ENCODE measurements at regions not wholly inside any gene's neighbourhood (a gene's known extent, or its start where the extent isn't known, plus 50 kb on each side); places are given as distances from the start of the nearest gene placed in this dataset.
A peak's percentile ranks its signal among the peaks of the same experiment; 100 is the strongest.

- H3K27ac ChIP-seq (ENCODE audit: low read length): no peak overlapping the region
- H3K4me2 ChIP-seq (ENCODE audit: insufficient read depth, low read length): no peak overlapping the region
- H4K20me1 ChIP-seq (ENCODE audit: insufficient read depth, low read length): no peaks in the 10 kb centered on the region
- H3K4me1 ChIP-seq (ENCODE audit: insufficient read depth, low read length): peaks cover 11% of the 10 kb centered on the region
- no peaks in the 10 kb centered on the region for H3K79me2 ChIP-seq (ENCODE audit: insufficient read depth, low read length)
- H3K27me3 ChIP-seq (ENCODE audit: insufficient read depth, low read length, poor library complexity): no peaks in the 10 kb centered on the region
- ATAC-seq (ENCODE audit: insufficient read depth, low read depth) (no peak), DNase-seq (no peak)
- TF ChIP-seq EZH2 (IDR thresholded peaks at IDR 0.05; ENCODE audit: borderline replicate concordance, low read depth, low read length, severe bottlenecking): no peak
- no peak for TF ChIP-seq CTCF (IDR thresholded peaks at IDR 0.05; ENCODE audit: borderline replicate concordance, extremely low read depth, low read length, poor library complexity, severe bottlenecking)
- H2AFZ ChIP-seq (ENCODE audit: low read depth, low read length): no peak overlapping the region
- no peaks in the 10 kb centered on the region for H3K36me3 ChIP-seq (ENCODE audit: insufficient read depth, low read length)
- no peak overlapping the region for H3K4me3 ChIP-seq (ENCODE audit: low read depth in 1 of 2, low read length in 2 of 2)
- no peak overlapping the region for H3K9ac ChIP-seq (ENCODE audit: low read depth, low read length)
- no peaks in the 10 kb centered on the region for H3K9me3 ChIP-seq (ENCODE audit: insufficient read depth, low read length, severe bottlenecking)
Measured at GRCh38 chr3:118208642-118209041, 826.0 kb downstream of the IGSF11 start.

- no peaks in the 10 kb centered on the region for H3K27me3 ChIP-seq (ENCODE audit: insufficient read depth, low read length, poor library complexity)
- no peaks in the 10 kb centered on the region for H3K9me3 ChIP-seq (ENCODE audit: insufficient read depth, low read length, severe bottlenecking)
- peak; percentile 19 for DNase-seq
- TF ChIP-seq CTCF (IDR thresholded peaks at IDR 0.05; ENCODE audit: borderline replicate concordance, extremely low read depth, low read length, poor library complexity, severe bottlenecking) (no peak), EZH2 (IDR thresholded peaks at IDR 0.05; ENCODE audit: borderline replicate concordance, low read depth, low read length, severe bottlenecking) (no peak)
- H3K4me3 ChIP-seq (ENCODE audit: low read depth in 1 of 2, low read length in 2 of 2): no peak overlapping the region
- H3K36me3 ChIP-seq (ENCODE audit: insufficient read depth, low read length): no peaks in the 10 kb centered on the region
- H3K4me2 ChIP-seq (ENCODE audit: insufficient read depth, low read length): no peak overlapping the region
- ATAC-seq (ENCODE audit: insufficient read depth, low read depth): peak; percentile 96
- H3K4me1 ChIP-seq (ENCODE audit: insufficient read depth, low read length): peaks cover 26% of the 10 kb centered on the region
- H2AFZ ChIP-seq (ENCODE audit: low read depth, low read length): no peak overlapping the region
- 0 out of 2 replicates have a peak overlapping the region, but pooled peaks have one; percentile 10 for H3K27ac ChIP-seq (ENCODE audit: low read length)
- H3K9ac ChIP-seq (ENCODE audit: low read depth, low read length): no peak overlapping the region
- H4K20me1 ChIP-seq (ENCODE audit: insufficient read depth, low read length): no peaks in the 10 kb centered on the region
- H3K79me2 ChIP-seq (ENCODE audit: insufficient read depth, low read length): no peaks in the 10 kb centered on the region
Measured at GRCh38 chr3:118213892-118214291, 820.8 kb downstream of the IGSF11 start.

- Histone ChIP-seq H2AFZ (ENCODE audit: low read depth, low read length) (no peak overlapping the region; the same call in 1 of the 2 replicates), H3K36me3 (ENCODE audit: insufficient read depth, low read length) (no peaks in the 10 kb centered on the region), H3K4me3 (ENCODE audit: low read depth in 1 of 2, low read length in 2 of 2) (no peak overlapping the region), H3K27ac (ENCODE audit: low read length) (no peak overlapping the region), H3K9me3 (ENCODE audit: insufficient read depth, low read length, severe bottlenecking) (no peaks in the 10 kb centered on the region), H3K4me1 (ENCODE audit: insufficient read depth, low read length) (no peaks in the 10 kb centered on the region), H3K79me2 (ENCODE audit: insufficient read depth, low read length) (no peaks in the 10 kb centered on the region), H3K4me2 (ENCODE audit: insufficient read depth, low read length) (no peak overlapping the region), H4K20me1 (ENCODE audit: insufficient read depth, low read length) (no peaks in the 10 kb centered on the region), H3K9ac (ENCODE audit: low read depth, low read length) (no peak overlapping the region), H3K27me3 (ENCODE audit: insufficient read depth, low read length, poor library complexity) (no peaks in the 10 kb centered on the region)
- no peak for DNase-seq
- no peak for ATAC-seq (ENCODE audit: insufficient read depth, low read depth)
- TF ChIP-seq CTCF (IDR thresholded peaks at IDR 0.05; ENCODE audit: borderline replicate concordance, extremely low read depth, low read length, poor library complexity, severe bottlenecking) (no peak), EZH2 (IDR thresholded peaks at IDR 0.05; ENCODE audit: borderline replicate concordance, low read depth, low read length, severe bottlenecking) (no peak)
Measured at GRCh38 chr3:118226206-118226605, 808.4 kb downstream of the IGSF11 start.

GRCh38 chr3:118227191-118227590 lies 807.5 kb downstream of the IGSF11 start:
- Histone ChIP-seq H3K27ac (ENCODE audit: low read length) (no peak overlapping the region), H3K79me2 (ENCODE audit: insufficient read depth, low read length) (no peaks in the 10 kb centered on the region), H3K9ac (ENCODE audit: low read depth, low read length) (no peak overlapping the region), H2AFZ (ENCODE audit: low read depth, low read length) (no peak overlapping the region), H3K4me2 (ENCODE audit: insufficient read depth, low read length) (no peak overlapping the region), H3K9me3 (ENCODE audit: insufficient read depth, low read length, severe bottlenecking) (no peaks in the 10 kb centered on the region), H3K27me3 (ENCODE audit: insufficient read depth, low read length, poor library complexity) (no peaks in the 10 kb centered on the region), H3K4me3 (ENCODE audit: low read depth in 1 of 2, low read length in 2 of 2) (no peak overlapping the region), H3K36me3 (ENCODE audit: insufficient read depth, low read length) (no peaks in the 10 kb centered on the region), H3K4me1 (ENCODE audit: insufficient read depth, low read length) (no peaks in the 10 kb centered on the region), H4K20me1 (ENCODE audit: insufficient read depth, low read length) (no peaks in the 10 kb centered on the region)
- DNase-seq: no peak
- TF ChIP-seq CTCF (IDR thresholded peaks at IDR 0.05; ENCODE audit: borderline replicate concordance, extremely low read depth, low read length, poor library complexity, severe bottlenecking) (no peak), EZH2 (IDR thresholded peaks at IDR 0.05; ENCODE audit: borderline replicate concordance, low read depth, low read length, severe bottlenecking) (no peak)
- ATAC-seq (ENCODE audit: insufficient read depth, low read depth): no peak
